SK-N-SH (cell line): ENCODE measurements at regions not wholly inside any gene's neighbourhood (a gene's known extent, or its start where the extent isn't known, plus 50 kb on each side); places are given as distances from the start of the nearest gene placed in this dataset.

Experiments
- EP300 ChIP-seq, 2 experiments: IDR thresholded peaks; 2 replicates each; pipeline versions ENCODE4 v1.4.0 to v1.6.1; 2012; ENCODE audit warnings: borderline replicate concordance in 1 of 2, low read depth in 1 of 2, low read length in 1 of 2
- EZH2phosphoT487 ChIP-seq: fragments of 200-600 bp; sonication (generic); IDR thresholded peaks from 2 replicates; pipeline ENCODE4 v1.6.1; 2017; ENCODE audit warnings: low read depth, mixed run types, mild to moderate bottlenecking, antibody characterized with exemption, moderate library complexity, borderline replicate concordance
- JUND ChIP-seq: IDR thresholded peaks from 2 replicates; pipeline ENCODE4 v1.4.0; 2012
- TF ChIP-seq, protein P1 (sequence below): IDR thresholded peaks from 2 replicates; pipeline ENCODE4 v1.6.1; 2012; ENCODE audit warnings: mild to moderate bottlenecking, low read depth, low read length, moderate library complexity
- TF ChIP-seq, protein P2 (sequence below): fragments of 200-600 bp; sonication (generic); IDR thresholded peaks from 2 replicates; pipeline ENCODE4 v1.6.1; 2017; ENCODE audit warnings: antibody characterized with exemption, mild to moderate bottlenecking, moderate library complexity

DNA sequence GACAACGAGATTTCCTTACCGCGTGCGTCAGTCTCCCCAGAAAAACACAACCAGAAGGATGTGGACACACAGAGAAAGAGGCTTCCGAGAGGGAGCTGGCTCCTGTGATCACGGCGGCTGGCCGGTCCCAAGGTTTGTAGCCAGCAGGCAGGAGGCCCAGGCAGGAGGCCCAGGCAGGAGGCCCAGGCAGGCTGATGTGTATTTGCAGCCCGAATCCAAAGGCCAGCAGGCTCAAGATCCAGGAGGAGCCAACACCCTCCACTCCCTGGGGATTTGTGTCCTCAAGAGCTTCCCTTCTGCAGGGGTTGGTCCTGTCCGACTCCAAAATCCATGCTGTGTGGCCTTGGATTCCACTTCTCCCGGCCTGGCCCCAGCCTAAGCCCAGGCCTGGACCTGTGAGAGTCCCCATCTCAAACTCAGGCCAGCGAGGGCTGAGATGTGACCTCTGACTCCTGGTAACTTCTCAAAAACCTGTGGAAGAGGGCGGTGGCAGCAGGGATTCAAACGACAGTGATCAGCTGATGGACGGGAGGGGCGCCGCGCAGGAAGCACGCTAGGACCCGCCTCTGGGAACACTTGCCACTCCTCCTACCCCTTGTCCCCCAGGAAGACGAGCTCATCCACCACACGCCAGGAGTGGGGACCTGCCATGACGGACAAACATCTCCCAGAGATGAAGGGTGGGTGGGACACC lies 75.0 kb upstream of the PPP1R26 start:
- TF ChIP-seq, protein P1, sequence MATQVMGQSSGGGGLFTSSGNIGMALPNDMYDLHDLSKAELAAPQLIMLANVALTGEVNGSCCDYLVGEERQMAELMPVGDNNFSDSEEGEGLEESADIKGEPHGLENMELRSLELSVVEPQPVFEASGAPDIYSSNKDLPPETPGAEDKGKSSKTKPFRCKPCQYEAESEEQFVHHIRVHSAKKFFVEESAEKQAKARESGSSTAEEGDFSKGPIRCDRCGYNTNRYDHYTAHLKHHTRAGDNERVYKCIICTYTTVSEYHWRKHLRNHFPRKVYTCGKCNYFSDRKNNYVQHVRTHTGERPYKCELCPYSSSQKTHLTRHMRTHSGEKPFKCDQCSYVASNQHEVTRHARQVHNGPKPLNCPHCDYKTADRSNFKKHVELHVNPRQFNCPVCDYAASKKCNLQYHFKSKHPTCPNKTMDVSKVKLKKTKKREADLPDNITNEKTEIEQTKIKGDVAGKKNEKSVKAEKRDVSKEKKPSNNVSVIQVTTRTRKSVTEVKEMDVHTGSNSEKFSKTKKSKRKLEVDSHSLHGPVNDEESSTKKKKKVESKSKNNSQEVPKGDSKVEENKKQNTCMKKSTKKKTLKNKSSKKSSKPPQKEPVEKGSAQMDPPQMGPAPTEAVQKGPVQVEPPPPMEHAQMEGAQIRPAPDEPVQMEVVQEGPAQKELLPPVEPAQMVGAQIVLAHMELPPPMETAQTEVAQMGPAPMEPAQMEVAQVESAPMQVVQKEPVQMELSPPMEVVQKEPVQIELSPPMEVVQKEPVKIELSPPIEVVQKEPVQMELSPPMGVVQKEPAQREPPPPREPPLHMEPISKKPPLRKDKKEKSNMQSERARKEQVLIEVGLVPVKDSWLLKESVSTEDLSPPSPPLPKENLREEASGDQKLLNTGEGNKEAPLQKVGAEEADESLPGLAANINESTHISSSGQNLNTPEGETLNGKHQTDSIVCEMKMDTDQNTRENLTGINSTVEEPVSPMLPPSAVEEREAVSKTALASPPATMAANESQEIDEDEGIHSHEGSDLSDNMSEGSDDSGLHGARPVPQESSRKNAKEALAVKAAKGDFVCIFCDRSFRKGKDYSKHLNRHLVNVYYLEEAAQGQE: no peak
- no peak for TF ChIP-seq EZH2phosphoT487
- TF ChIP-seq JUND: no peak
- TF ChIP-seq, protein P2, sequence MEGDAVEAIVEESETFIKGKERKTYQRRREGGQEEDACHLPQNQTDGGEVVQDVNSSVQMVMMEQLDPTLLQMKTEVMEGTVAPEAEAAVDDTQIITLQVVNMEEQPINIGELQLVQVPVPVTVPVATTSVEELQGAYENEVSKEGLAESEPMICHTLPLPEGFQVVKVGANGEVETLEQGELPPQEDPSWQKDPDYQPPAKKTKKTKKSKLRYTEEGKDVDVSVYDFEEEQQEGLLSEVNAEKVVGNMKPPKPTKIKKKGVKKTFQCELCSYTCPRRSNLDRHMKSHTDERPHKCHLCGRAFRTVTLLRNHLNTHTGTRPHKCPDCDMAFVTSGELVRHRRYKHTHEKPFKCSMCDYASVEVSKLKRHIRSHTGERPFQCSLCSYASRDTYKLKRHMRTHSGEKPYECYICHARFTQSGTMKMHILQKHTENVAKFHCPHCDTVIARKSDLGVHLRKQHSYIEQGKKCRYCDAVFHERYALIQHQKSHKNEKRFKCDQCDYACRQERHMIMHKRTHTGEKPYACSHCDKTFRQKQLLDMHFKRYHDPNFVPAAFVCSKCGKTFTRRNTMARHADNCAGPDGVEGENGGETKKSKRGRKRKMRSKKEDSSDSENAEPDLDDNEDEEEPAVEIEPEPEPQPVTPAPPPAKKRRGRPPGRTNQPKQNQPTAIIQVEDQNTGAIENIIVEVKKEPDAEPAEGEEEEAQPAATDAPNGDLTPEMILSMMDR: no peak
- no peak for TF ChIP-seq EP300 (IDR thresholded peaks at IDR 0.05; ENCODE audit: borderline replicate concordance in 1 of 2, low read depth in 1 of 2, low read length in 1 of 2)
